ENCODE measurements at regions not wholly inside any gene's neighbourhood (a gene's known extent, or its start where the extent isn't known, plus 50 kb on each side); places are given as distances from the start of the nearest gene placed in this dataset.

DNA sequence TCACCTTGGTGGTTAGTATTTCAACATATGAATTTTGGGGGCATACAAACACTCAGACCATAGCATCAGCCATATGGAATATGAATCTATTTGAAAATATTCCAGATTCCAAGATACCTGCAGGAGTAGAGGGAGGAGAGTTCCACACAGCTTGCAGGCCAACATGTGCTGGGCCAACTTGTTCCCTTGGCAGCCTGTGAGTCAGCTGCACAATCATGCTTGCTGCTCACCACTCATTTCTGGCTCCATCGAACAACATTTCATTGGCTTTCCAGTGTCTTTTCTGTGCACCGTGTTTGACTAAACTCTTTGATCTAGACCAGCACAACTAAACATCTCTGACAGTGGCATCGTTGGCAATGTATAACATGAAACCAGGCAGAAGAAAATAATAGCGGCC is 282.5 kb upstream of the RASGEF1B start:
- no peaks in the 10 kb centered on the region for H3K27me3 Mint-ChIP-seq (ENCODE audit: insufficient read depth, unreplicated experiment)
- H3K36me3 Mint-ChIP-seq (ENCODE audit: insufficient read depth, unreplicated experiment): no peaks in the 10 kb centered on the region
- no peaks in the 10 kb centered on the region for H3K9me3 Mint-ChIP-seq (ENCODE audit: unreplicated experiment)
- no peak overlapping the region for H3K27ac Mint-ChIP-seq (ENCODE audit: low read depth, unreplicated experiment)
- BruUV-seq (replicated peaks): no TSS peak
- no peaks in the 10 kb centered on the region for H3K4me1 Mint-ChIP-seq (ENCODE audit: insufficient read depth, unreplicated experiment)
- ChIA-PET POLR2A (no interaction called here), CTCF (interaction anchor here (1.3 kb wide), 1 partner anchor 10 kb away, joined by 3 read pairs; no protein-coding TSS in a partner anchor)
- intact Hi-C loops (cut with micrococcal nuclease): no loop called here
- no peak overlapping the region for H3K4me3 Mint-ChIP-seq (ENCODE audit: unreplicated experiment)
- DNase-seq (ENCODE audit: unreplicated experiment): peak; percentile 7
- TF ChIP-seq, protein P1, sequence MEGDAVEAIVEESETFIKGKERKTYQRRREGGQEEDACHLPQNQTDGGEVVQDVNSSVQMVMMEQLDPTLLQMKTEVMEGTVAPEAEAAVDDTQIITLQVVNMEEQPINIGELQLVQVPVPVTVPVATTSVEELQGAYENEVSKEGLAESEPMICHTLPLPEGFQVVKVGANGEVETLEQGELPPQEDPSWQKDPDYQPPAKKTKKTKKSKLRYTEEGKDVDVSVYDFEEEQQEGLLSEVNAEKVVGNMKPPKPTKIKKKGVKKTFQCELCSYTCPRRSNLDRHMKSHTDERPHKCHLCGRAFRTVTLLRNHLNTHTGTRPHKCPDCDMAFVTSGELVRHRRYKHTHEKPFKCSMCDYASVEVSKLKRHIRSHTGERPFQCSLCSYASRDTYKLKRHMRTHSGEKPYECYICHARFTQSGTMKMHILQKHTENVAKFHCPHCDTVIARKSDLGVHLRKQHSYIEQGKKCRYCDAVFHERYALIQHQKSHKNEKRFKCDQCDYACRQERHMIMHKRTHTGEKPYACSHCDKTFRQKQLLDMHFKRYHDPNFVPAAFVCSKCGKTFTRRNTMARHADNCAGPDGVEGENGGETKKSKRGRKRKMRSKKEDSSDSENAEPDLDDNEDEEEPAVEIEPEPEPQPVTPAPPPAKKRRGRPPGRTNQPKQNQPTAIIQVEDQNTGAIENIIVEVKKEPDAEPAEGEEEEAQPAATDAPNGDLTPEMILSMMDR (IDR thresholded peaks at IDR 0.05; ENCODE audit: unreplicated experiment): no peak

DNA sequence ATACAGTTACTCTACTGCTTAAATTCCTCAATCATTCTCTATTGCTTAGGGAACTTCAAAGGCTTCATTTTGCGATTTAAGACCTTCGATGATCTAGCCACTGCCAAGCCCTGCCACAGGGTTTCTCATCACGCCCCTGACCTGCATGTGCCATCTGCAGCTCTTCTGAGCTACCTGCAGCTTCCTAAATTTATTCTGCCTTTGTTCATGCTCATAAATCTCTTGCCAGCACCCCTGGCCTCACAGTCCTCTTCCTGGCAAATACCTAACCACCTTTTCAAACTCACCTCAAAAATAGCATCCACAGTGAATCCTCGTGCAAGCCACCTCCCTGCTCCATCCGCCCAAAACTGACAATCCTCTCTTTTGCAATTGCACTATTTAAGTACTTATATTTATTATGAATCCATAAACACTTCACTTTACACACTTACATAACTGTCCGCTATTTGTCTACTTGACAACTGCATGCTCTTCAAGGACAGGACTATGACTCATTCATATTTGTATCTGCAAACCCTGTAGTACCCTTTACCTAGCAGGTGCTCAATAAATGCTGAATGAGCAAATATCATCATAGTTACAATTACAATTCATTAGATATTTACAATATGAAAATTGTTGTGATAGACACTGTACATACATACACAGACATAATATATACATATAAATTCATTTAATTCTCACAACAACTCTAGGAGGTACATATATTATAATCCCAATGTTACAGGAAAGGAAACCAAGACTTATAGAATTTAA is 280.0 kb upstream of the RASGEF1B start:
- H3K4me3 Mint-ChIP-seq (ENCODE audit: unreplicated experiment): no peak overlapping the region
- no peaks in the 10 kb centered on the region for H3K27me3 Mint-ChIP-seq (ENCODE audit: insufficient read depth, unreplicated experiment)
- DNase-seq (ENCODE audit: unreplicated experiment): no peak
- intact Hi-C loops (cut with micrococcal nuclease): no loop called here
- H3K4me1 Mint-ChIP-seq (ENCODE audit: insufficient read depth, unreplicated experiment): no peaks in the 10 kb centered on the region
- H3K9me3 Mint-ChIP-seq (ENCODE audit: unreplicated experiment): no peaks in the 10 kb centered on the region
- CTCF ChIA-PET: interaction anchor here (1.0 kb wide), 1 partner anchor 27 kb away, joined by 3 read pairs; no protein-coding TSS in a partner anchor
- H3K27ac Mint-ChIP-seq (ENCODE audit: low read depth, unreplicated experiment): no peak overlapping the region
- no peaks in the 10 kb centered on the region for H3K36me3 Mint-ChIP-seq (ENCODE audit: insufficient read depth, unreplicated experiment)
- POLR2A ChIA-PET: no interaction called here
- TF ChIP-seq, protein P1 (IDR thresholded peaks at IDR 0.05; ENCODE audit: unreplicated experiment): no peak
- no TSS peak for BruUV-seq (replicated peaks)

DNA sequence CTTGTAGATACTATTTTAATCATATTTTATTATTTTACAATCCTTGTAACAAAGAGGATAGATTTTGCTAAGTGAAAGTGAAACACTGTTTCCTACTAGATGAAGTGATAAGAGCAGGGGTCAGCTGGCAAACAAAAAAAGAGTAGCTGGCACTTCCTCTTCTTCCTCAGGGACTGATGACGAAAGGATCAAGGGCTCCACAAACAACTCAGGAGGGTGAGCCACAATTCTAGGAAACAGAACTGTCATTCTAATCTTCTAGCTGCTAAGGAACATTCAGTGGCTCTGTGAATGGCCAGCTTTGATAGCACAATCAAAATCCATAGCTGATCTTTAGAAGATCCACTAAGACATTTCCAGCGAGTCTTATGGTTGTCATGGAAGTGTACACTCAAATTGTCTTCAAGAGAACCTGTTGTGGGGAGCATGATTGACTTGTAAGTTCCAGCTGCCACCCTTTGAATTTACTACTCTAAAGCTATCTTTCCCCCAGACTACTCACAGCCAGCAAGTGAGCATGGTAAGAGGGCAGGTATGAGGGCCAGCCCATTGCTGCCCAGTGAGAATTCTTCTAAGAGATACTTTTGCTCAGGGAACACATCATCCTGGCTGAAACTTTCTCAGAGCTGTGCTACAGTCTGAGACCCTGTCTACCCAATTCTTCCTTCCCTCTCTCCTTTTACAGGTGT is 275.7 kb upstream of the RASGEF1B start:
- Mint-ChIP-seq H3K4me3 (ENCODE audit: unreplicated experiment) (no peak overlapping the region), H3K27me3 (ENCODE audit: insufficient read depth, unreplicated experiment) (no peaks in the 10 kb centered on the region), H3K27ac (ENCODE audit: low read depth, unreplicated experiment) (no peak overlapping the region), H3K4me1 (ENCODE audit: insufficient read depth, unreplicated experiment) (no peaks in the 10 kb centered on the region), H3K9me3 (ENCODE audit: unreplicated experiment) (no peaks in the 10 kb centered on the region), H3K36me3 (ENCODE audit: insufficient read depth, unreplicated experiment) (no peaks in the 10 kb centered on the region)
- ChIA-PET CTCF (interaction anchor here (0.6 to 1.2 kb wide), 3 partner anchors 10 to 156 kb away, joined by 3 to 5 read pairs (median 3); no protein-coding TSS in a partner anchor), POLR2A (no interaction called here)
- TF ChIP-seq, protein P1 (IDR thresholded peaks at IDR 0.05; ENCODE audit: unreplicated experiment): no peak
- DNase-seq (ENCODE audit: unreplicated experiment): no peak
- intact Hi-C loops (cut with micrococcal nuclease): no loop called here
- BruUV-seq (replicated peaks): no TSS peak

DNA sequence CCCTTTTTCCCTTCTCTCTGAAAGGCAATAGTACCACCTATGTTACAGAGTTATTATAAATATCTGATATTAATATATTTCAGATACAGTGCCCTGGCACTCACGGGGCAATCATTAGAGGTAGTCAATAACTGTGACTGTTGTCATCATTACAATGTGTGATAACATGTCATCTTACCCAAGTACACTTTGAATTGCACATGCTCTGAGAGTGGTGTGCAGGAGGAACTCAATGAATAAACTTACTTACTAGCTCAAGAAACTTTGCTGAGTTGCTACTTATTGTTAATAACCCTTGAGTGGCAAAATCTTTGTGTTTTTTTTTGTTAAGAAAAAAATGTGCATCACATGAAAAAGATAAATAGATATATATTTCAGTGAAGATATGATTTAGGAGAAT is 275.1 kb upstream of the RASGEF1B start:
- no peak for DNase-seq (ENCODE audit: unreplicated experiment)
- Mint-ChIP-seq H3K27me3 (ENCODE audit: insufficient read depth, unreplicated experiment) (no peaks in the 10 kb centered on the region), H3K4me3 (ENCODE audit: unreplicated experiment) (no peak overlapping the region), H3K4me1 (ENCODE audit: insufficient read depth, unreplicated experiment) (no peaks in the 10 kb centered on the region), H3K36me3 (ENCODE audit: insufficient read depth, unreplicated experiment) (no peaks in the 10 kb centered on the region), H3K27ac (ENCODE audit: low read depth, unreplicated experiment) (no peak overlapping the region), H3K9me3 (ENCODE audit: unreplicated experiment) (no peaks in the 10 kb centered on the region)
- BruUV-seq (replicated peaks): no TSS peak
- intact Hi-C loops (cut with micrococcal nuclease): no loop called here
- ChIA-PET CTCF (interaction anchor here (0.7 to 1.2 kb wide), 3 partner anchors 10 to 155 kb away, joined by 3 to 5 read pairs (median 3); no protein-coding TSS in a partner anchor), POLR2A (no interaction called here)
- TF ChIP-seq, protein P1 (IDR thresholded peaks at IDR 0.05; ENCODE audit: unreplicated experiment): no peak
